Suppressor macrophage treated with lipopolysaccharide for 4 hours (primary cell): ENCODE measurements at regions not wholly inside any gene's neighbourhood (a gene's known extent, or its start where the extent isn't known, plus 50 kb on each side); places are given as distances from the start of the nearest gene placed in this dataset.
"Not testable (repeated sequence)": the region's sequence is repeated elsewhere in the genome, so short reads cannot be mapped to it uniquely, and the experiment has no call there.

ENCODE experiments used
- DNase-seq: peaks from one replicate; pipeline ENCODE4 v3.0.0-alpha.2; 2020

DNA sequence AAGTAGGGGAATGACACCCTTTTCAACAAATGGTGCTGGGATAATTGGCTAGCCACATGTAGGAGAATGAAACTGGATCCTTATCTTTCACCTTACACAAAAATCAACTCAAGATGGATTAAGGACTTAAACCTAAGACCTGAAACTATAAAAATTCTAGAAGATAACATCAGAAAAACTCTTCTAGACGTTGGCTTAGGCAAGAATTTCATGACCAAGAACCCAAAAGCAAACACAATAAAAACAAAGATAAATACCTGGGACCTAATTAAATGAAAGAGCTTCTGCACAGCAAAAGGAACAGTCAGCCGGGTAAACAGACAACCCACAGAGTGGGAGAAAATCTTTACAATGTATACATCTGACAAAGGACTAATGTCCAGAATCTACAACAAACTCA lies 345.5 kb downstream of the GPD2 start:
- DNase-seq = not testable (repeated sequence)

DNA sequence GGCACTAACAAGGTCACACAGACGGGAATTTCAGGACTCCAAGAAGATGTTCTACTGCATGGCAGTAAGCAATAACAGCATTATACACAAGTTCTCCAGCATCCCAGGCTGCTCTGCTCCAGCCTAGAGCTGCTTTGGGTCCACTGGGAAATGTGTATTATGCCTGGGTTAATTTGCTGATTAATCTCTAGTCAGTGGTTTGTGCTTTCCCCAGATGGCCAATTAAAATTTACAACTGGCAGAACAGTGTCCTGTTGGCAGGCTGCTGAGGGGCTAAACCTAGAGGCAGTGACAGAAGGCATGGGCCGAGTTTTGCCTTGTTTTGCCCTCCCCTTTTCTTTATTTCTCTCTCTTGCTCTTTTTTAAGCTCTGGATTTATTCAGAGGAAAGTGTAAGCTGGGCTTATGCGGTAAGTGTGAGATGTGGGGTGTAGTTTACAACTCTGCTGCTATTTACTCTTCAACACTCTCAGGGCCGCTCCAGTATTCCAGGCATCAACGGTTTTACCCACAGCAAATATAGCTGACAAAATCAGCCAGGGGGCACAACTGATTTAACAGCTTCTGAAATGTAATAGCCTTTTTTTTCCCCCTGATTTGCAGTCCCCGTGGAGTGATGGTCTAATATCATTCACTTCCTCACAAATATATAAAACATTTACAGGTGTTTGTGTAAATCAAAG lies 348.0 kb downstream of the GPD2 start:
- no peak for DNase-seq

DNA sequence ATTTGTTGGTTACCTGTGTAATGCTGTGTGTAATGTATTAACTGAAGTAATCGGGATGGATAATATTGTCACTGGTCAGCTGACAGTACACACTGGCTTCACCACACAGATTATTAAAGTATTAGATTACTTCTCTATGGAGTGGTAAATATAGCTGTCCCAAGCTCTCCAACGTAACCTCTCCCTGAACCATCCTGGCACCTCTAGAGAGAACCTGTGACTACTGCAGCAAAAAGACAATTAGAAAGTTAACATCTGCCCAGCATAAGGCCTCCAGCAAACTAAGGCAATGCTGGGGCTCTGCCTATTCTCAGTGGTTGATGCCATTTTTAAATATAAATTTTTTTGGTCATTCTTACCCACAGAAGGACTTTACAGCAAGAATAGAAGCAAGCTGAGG lies 351.3 kb downstream of the GPD2 start:
- no peak for DNase-seq

DNA sequence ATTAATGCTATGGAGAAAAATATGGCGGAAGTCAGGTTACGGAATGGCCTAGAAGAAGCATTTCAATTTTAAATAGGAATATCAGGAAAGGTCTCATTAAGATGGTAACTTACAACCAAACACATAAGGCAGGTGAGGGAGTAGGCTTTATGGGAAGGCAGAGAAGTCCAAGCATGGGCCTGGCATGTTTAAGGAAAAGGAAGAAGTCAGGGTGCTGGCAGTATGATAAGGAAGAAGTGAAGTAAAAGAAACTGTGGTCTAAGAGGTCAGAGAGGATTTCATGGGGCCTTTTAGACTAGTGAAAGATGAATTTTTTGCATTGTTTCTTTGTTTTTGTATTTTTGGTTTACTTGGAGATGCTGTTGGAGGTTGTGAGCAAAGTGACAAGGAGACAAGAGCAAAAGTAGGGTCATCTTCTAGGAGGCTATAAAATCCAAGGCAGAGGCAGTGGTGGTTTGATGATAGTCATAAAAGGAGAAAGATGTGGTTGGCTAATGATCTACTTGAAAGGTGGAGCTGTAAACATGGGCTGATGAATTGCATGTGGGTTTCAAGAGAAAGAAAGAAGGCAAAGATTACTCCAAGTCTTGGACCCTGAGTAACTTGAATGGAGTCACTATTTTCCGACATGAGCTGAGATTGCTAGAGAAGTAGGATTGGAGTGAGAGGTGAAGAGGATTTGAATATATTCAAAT lies 354.3 kb downstream of the GPD2 start:
- DNase-seq = no peak

DNA sequence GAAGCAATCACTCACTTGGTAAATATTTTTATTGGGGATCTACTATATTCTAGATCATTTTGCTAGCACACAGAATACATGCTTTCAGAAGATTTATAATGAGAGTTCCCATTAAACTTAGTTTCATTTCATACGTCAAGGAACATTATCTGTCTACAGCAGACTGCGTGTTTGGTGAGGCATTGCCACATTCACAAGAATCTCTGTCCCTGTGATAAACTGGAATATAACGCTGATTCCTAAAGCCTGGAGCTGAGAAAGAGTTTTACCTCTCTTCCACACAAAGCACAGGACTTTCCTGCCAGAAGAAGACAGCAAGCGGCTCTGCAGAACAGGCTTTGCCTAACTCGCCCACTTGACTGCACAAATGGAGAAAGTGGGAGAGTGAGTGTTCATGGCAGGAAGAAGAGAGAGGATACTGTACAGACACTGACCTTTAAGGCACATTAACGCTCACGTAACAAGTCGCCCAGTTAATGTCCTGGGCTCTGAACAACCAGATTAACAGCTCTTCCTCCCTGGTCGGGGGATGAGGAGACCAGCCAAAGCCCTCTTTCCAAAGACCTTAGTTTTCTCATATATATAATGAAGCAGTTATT lies 356.2 kb downstream of the GPD2 start:
- DNase-seq = no peak

DNA sequence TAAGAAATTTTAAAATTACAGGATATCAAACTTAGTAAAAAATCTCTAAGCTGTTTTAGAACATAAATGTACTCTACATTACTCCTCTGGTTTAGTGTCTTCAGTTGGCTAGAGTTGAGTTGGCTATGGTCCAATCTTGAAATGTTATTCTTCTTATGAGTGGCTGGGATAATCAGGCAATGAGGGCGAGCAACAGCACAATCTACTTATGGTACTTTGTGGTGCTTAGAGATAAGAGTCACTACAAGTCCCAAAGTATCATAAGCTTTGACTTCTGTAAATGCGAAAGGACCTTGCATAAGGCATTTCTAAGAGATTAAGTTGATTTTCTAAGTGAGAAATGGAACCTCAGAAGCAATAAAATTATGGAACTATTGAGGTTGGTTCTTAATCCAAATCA lies 361.7 kb downstream of the GPD2 start:
- no peak for DNase-seq

DNA sequence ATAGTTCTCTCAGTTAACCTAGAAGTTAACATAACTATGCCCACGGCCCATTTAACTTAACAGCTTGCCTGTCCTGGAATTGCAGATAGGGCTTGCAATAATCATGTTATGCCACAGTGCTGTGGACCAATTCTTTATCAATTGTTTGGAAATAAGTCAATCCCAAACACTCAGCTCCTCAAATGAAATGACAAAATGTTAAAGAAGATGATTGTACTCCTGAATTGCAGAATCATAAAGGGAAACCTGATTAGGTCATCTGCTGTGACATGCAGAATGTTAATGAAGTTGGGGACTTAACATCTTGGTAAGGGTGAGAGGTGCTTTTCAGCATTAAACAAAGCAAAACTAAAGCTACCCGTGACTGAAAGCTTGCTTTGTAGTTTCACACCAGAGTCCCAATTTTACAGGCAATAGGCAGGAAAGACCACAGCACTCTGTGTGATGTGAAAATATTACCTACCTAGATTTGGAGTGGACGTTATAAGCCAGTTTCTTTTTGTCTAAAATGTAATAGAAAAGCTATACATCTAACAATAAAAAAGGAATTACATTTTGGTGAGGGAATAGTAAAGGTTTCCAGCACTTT lies 364.0 kb downstream of the GPD2 start:
- no peak for DNase-seq

DNA sequence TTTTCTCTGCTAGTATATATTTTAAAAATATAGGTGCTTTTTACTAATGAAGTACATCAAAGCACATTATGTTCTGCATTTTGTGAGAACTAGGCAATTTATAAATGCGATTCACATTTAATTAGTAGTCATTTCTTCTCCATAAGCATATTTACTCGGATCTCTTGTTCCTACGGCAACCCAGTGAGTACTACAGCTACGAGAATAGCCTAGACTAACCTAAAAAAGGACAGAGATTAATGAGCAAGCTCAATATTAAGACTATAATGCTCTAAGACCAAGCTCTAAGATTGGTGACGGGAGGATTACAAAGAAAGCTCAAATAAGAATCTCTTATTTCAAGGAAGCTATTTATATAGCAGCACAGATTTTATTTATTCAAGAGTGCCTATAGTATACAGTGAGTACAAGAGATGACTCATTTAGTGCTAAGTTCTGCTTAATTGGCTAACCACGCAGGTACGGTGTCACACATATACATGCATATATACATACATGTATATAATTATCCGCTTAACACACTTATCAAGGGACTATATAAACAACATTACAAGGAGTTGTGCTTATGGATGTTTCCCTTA lies 364.7 kb downstream of the GPD2 start:
- no peak for DNase-seq

DNA sequence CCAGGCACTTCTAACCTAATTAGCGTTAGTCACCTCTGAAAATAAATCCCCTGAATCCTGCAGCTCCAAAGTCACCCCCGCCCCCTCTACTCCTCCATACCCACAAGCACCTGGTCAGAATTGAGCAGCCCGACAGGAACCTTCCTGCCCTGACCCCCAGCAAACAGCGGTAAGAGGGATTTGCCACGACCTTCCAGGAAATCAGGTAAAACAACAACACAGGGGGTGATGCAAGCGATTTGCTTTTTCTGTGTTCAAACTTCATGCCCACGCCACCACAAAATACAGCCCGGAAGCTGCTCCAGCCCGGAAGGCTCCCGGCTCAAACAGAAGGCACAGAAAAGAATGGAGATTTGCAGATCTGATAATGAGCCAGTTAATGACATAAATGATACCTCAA lies 367.1 kb downstream of the GPD2 start:
- DNase-seq = no peak

DNA sequence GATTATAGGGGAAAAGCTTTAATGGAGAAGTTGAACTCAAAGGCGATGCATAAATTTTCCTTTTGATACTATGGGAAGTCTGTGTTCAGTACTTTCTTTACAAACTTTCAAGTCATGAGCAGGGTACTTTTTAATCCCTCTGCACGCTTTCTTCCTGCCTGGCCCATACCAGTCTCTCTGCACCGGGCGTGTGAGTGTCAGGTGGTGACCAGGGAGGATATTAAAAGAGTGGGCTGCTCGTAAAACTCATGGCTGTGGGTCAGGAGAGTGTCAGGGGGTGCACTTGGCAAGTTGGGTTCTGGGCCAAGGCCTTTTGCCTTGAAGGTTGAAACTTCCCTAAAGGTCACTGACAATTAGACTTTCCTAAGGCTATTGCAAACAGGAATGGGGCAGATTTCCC lies 367.8 kb downstream of the GPD2 start:
- no peak for DNase-seq

DNA sequence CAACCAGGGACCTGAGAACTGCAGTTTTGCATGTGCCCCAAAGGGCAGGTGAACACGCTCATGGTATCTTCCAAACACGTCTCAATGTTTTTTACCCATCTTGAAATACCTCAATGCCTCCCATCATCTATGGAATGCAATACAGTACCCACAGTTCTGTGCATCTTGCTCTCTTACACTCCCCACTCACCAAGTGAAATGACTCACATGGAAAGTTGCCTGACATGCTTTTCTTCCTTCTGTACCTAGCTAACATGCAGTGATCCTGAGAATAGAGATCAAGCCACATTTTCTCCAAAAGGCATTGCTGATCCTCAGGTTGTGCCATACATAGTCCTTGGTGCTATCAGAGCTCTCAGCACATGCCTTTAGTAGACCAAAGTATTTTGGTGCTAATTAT lies 373.9 kb downstream of the GPD2 start:
- DNase-seq = no peak

DNA sequence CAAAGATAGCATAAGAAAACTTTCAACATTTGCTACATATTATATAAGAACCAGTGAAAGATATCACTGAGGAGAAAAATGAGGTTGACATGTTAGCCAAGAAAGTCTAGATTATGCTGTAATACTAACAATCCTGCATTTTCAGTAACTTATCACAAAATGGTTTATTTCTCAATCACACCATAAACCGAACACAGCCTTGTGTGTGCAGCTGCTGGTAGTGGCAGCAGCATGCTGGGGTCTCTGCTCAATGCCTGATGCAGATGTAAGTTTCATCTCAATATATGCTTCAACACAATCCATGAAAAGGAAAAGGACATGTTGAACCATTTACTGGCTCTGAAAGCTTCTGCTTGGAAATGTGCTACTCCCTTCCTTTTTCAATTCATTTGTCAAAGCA lies 376.3 kb downstream of the GPD2 start:
- DNase-seq = no peak

DNA sequence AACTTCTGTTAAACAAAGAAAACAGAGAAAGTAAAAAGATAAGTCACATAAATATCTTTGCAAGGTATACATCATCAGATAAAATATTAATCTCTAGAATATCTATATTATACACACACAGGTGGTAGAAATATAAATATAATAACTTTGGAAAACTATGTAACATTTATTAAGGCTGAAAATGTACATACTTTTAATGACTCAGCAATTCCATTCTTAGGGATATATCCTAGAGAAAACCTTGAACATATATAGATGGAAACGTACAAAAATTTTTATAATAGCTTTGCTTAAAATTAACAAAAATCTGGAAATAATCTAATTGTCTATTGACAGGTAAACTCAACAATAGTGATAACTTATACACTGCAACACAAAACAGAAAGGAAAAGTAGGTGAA lies 381.3 kb downstream of the GPD2 start:
- no peak for DNase-seq

DNA sequence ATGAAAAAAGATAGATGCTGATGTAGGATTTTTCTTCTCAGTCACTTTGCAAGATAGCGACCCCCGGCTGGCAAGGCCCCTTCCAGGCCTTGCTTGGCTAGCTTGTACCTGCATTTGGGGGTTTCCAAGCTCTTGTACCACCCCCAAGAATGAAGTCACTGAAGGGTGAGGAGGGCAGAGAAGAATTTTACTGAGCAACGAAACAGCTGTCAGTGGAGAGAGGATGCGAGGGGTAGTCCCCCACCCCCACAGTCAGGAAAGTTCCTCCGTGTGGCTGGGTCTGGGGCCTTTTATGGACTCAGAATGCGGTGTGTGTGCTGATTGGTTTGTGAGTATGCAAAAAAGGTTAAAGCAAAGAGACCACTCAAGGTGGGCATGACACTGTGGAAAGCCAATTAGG lies 382.0 kb downstream of the GPD2 start:
- no peak for DNase-seq

DNA sequence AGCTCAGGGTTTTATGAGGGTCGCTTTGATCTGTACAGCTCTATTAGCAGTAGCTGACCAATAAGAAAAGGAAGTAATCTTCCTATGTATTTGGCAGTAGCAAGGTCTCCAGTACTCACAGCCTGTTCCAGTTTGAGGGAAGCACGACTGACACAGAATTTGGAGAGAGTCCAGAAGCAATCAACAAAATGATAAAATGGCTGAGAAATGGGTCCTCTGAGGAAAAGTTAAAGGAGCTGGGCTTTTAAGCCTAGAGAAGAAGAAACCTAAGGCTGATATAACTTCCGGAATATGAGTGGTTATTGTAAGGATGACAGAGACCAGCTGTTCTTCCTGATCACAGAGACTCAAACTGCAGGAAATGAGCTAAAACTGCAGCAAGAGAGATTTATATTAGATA lies 382.8 kb downstream of the GPD2 start:
- DNase-seq = no peak

DNA sequence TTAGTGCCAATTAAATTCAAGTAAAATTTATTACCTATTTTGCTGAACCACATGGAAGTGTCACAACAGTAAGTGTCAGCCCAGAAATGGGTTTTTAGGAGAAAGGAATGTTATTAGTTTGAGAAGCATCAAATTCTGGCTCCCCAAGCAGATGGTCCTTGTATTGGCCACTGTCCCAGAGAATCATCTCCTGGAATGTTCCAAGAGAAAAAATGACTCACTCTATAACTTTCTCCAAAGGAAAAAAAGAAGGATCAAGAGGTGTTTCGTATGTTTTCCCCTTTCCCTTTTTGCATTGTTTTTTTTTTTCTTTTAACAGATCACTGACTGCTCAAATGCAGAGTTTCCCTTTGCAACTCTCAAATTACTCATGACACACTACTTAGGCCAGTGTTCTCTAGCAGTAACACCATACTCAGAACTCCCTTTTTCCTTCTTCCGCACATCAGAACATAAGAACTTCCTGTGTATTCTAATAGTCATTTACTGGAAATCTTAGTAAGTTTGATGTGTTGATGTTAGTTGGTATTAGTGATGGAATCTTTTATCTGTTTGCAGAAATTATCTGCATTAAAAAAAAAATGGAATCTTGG lies 390.3 kb downstream of the GPD2 start:
- DNase-seq = no peak

DNA sequence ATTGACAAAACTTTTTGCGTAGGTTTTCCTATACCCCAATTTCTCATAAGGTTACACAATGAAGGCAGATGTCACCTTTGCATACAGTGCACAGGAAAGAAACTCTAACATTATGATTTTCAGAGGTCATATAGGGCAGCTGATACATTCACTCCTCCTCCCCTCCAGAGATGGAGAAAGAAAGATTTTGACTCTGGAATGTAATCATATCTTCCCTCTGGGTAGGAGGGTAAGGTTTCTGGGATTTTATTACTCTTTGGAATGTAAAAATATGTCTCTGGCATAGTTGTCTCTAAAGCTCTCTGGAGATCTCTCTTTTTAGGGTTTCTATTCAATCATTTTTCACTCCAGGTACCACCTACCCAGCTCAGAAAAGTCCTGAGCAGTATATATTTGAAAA lies 398.3 kb downstream of the GPD2 start:
- DNase-seq = no peak

DNA sequence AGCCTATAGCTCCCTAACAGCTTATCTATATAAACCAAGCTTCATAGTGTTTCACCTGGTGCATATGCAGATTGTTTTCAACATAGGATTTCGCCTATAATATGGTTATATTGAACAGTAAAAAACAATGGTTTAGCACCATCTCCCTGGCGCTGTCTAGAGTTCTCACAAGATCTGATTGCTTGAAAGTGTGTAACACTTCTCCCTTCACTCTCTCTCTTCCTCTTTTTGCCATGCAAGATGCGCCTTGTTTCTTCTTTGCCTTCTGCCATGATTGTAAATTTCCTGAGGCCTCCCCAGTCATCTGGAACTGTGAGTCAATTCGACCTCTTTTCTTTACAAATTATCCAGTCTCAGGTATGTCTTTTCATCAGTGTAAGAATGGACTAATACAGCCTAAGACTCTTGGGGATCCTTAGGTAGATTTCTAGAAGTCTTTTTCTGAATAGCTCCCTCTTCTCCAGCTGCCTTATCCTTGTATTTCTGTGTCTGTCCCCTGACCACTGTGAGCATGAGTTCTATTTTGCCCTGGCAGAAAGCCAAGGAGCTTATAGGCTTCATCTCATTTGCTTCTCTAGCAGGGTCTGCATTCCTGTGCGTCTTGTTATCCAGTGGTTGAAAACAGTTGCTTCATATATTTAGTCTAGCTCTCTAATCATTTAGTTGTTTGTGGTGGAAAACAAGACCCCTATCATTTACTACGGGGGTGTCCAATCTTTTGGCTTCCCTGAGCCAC lies 401.6 kb downstream of the GPD2 start:
- no peak for DNase-seq

DNA sequence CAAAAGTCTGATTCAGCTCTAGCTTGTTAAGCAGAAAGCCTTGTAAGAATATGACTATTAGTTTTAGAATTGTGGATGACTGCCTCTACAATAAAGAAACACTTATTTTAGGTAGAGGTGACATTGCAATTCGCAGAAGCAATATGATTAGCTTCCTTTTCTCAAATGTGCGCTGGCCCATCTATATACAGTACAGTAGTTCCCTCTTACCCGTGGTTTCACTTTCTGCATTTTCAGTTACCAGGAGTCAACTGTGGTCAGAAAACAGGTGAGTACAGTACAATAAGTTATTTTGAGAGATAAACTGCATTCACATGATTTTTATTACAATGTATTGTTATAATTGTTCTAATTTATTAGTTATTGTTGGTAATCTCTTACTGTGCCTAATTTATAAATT lies 405.1 kb downstream of the GPD2 start:
- no peak for DNase-seq

DNA sequence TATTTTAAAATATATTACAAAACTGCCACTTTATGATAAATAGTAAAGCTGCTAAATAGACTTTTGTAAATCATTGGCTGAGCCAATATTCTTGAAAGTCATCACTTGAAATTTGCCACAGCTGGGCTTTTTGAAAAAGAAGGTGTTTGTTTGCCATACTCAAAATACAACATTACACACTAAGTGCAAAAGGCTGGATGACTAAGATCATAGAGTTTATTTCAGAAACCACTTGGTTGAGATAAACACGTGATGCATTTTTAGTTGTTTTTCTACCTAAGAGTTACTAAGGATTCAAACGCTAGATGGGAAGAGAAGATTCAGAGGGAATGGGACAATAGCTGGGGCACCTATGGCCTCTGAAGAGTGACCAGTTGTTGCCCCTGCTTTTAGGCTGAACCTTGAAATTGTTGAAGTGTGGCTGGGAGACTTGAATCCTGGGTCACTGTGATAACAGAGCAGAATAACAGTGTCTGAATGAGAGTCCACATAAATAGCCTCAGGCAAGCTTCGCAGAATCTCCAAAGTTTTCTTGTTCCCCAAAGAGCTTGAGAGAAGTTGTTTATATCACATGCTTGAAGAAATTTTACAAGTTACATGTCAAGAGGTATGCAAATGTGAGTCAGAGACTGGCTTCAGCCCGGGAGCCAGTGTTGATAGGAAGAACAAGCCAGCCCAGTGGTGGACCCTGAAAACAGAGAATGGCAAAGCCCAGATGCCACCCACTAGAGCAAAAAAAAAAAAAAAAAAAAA lies 409.8 kb downstream of the GPD2 start:
- no peak for DNase-seq

DNA sequence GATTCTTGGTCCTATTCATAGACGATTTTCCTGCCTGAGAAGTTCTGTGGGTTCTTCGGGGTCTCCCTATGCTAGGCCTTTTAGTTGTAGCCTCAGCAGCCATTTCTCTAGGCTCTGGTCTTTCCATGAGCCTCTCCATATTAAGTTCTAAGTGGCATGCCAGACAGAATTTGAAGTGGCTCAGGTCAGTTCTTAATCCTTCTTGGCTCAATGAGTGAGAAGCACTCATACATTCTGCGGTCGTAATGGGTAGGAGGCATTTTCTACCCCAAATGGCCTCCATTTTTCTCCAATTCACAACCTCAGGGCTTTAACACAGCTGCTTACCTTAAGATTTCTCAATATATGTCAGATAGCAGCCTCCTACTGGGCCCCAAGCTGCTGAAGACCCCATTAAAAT lies 405.3 kb upstream of the GALNT5 start:
- DNase-seq = no peak

DNA sequence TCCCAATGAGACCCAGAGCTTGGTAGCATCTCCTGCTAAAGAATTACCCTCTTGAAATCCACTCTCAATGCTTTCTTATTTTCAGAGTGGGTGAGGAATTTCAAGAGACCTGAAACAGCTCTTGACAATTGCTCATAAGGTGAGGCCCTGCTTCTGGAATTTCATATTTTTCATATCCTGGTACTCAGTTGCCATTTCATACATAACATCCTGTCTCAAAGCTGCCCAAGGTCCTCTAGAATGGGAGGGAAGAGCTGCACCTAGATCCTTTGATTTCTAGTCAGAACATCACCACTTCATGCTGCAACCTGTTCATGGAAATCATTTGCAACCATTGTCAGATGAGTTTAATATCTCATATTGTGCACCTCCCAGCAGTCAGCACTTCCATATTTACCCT lies 404.8 kb upstream of the GALNT5 start:
- DNase-seq = no peak
